C4-2B (cell line): ENCODE measurements at regions not wholly inside any gene's neighbourhood (a gene's known extent, or its start where the extent isn't known, plus 50 kb on each side); places are given as distances from the start of the nearest gene placed in this dataset.
A peak's percentile ranks its signal among the peaks of the same experiment; 100 is the strongest.

Source experiments
- H3K27ac ChIP-seq: fragments of 450-650 bp; 2 replicates; pipeline ENCODE4 v1.5.1; 2017
- ZFX ChIP-seq: fragments of 450-650 bp; IDR thresholded peaks from 2 replicates; pipeline ENCODE4 v1.6.1; 2017
- TF ChIP-seq, protein P1 (sequence below): fragments of 450-650 bp; conservative IDR thresholded peaks from 2 replicates; pipeline ENCODE4 v1.5.1; 2017; ENCODE audit warnings: mild to moderate bottlenecking

GRCh38 chr7:12517451-12517850, 53.1 kb upstream of the SCIN start:
- TF ChIP-seq, protein P1, sequence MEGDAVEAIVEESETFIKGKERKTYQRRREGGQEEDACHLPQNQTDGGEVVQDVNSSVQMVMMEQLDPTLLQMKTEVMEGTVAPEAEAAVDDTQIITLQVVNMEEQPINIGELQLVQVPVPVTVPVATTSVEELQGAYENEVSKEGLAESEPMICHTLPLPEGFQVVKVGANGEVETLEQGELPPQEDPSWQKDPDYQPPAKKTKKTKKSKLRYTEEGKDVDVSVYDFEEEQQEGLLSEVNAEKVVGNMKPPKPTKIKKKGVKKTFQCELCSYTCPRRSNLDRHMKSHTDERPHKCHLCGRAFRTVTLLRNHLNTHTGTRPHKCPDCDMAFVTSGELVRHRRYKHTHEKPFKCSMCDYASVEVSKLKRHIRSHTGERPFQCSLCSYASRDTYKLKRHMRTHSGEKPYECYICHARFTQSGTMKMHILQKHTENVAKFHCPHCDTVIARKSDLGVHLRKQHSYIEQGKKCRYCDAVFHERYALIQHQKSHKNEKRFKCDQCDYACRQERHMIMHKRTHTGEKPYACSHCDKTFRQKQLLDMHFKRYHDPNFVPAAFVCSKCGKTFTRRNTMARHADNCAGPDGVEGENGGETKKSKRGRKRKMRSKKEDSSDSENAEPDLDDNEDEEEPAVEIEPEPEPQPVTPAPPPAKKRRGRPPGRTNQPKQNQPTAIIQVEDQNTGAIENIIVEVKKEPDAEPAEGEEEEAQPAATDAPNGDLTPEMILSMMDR, result no peak
- TF ChIP-seq ZFX, result no peak
- H3K27ac ChIP-seq, result no peak overlapping the region

- no peak overlapping the region for H3K27ac ChIP-seq
- no peak for TF ChIP-seq ZFX
- TF ChIP-seq, protein P1, result peak; percentile 73
Measured at GRCh38 chr7:12518920-12519681, 51.4 kb upstream of the SCIN start.

DNA sequence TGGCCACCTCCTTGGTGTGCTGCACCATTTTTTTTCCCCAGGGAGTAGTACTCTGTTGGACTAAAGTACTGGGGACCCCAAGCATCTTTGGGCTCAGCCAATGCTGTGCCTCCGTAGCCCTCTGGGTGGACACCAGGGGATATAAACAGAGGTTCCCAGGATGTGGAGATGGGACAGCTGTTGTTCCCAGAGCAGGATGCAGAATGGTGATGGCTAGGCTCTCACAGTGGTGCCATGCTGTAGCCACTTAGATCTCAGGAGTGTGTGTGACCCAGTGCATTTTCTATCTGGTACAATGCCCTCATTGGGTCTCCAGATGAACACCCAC, 50.9 kb upstream of the SCIN start:
- H3K27ac ChIP-seq, result no peak overlapping the region
- TF ChIP-seq ZFX, result no peak
- TF ChIP-seq, protein P1, result no peak
